HG03342 (cell line): ENCODE measurements at regions not wholly inside any gene's neighbourhood (a gene's known extent, or its start where the extent isn't known, plus 50 kb on each side); places are given as distances from the start of the nearest gene placed in this dataset.

Source experiments
- ATAC-seq: cut with Tn5 transposase; IDR thresholded peaks from one replicate; pipeline ENCODE4 v1.9.1; 2021; ENCODE audit warnings: mild to moderate bottlenecking, moderate library complexity; ENCODE audit not compliant: unreplicated experiment

DNA sequence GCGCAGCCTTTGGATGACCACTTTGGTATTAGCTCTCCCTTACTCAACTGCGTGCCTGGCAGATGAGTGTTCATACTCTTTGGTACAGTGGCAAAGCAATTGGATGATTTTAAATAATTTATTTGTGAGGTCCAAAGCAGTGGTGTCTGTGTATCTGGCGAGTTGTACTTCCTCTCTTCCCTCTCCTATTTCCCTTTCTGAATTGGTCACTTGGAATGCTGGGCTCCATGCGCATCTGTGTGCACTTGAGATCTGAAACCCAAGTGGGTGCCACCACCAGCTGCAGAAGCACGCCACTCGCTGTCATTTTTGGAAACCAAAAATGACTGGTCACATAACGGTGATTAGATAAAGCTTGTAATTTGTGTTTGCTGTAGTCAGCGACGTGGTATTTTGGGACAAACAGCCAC, 386.0 kb upstream of the KLF4 start:
- peak; percentile 36 for ATAC-seq

DNA sequence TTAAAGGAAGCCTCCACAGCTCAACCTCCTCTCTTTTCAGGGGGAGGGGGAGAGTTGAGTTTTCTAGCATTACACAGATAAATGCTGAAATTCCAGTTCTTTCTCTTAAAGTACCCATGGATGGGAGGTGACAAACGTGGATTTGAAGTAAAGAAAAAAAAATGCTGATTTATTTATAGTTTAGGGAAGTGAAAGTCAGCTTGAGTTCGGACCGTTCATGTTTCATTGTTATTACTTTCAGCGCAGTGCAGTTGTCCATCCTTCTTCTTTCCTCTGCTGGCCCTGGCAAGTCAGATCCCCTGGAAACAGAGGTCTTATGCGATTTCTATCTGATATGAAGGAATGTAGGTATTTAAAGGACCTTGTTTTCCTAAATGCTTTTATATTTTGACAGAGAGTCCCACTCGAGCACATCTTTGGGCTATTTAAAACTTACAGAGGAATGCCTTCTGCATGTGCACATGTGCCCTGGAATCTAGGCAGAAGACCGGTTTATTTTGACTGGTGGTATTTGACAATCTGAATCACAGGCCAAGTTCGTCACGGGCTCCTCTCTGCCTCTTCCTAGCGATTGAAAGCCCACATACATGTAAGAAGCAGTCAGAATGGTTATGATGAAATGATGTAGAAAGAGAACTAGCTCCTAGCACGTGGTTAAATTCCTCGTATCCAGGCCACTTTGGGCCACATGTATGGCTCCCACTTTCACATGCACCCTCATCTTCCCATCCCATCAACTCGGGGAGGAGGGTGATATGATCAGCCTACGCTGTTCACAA, 385.2 kb upstream of the KLF4 start:
- peak; percentile 75 for ATAC-seq

DNA sequence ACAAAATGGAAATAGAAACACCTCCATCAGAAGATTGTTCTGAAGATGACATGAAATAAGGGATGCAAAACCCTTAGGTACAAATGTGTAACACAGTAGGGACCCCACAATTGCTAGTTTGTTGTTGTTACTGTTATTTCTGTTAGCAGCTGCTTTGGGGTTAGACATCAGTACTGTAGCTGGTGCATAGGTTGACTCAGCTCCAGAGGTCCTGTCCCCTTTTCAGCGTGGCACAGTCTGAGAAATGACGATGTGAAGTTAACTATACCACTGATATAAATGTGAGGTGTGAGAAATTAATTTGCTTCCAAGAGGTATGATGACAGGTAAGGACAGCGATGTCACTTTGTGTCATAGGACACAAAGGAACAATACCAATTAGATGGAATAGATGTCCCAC, 384.6 kb upstream of the KLF4 start:
- peak; percentile 39 for ATAC-seq

DNA sequence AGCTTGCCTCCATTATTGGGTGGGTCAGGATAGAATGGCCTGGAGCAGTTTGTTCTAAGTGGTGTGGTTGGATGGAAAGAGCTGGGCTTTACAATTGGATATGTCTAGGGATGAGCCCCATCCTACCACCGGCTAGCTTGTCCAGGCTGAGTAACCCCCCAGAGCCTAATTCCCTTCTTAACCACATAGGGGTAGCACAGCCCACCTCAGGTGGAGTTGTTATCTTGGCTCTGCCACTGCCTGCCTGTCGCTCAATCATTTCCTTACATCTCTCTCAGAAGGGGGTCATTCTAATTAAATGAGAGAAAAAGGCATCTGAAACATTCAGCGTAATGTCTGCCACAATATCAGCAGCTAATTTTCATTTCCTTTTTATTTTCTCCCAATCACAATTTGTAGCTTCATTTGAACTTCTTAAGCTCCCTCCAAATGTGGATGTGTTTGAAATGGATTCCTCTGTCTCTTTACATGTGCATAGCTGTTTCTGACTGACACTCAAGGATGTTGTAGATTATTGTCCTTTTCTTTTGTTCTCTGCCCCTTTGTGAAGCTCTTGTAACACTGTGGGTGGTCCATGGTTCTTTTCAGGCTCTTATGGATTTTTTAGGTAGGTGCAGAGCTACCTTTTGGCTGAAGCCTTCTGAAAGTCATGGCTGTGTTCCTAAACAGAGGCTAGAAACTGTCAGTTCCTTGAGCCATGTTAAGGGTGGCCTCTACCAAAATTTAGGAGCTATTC, 383.1 kb upstream of the KLF4 start:
- no peak for ATAC-seq

DNA sequence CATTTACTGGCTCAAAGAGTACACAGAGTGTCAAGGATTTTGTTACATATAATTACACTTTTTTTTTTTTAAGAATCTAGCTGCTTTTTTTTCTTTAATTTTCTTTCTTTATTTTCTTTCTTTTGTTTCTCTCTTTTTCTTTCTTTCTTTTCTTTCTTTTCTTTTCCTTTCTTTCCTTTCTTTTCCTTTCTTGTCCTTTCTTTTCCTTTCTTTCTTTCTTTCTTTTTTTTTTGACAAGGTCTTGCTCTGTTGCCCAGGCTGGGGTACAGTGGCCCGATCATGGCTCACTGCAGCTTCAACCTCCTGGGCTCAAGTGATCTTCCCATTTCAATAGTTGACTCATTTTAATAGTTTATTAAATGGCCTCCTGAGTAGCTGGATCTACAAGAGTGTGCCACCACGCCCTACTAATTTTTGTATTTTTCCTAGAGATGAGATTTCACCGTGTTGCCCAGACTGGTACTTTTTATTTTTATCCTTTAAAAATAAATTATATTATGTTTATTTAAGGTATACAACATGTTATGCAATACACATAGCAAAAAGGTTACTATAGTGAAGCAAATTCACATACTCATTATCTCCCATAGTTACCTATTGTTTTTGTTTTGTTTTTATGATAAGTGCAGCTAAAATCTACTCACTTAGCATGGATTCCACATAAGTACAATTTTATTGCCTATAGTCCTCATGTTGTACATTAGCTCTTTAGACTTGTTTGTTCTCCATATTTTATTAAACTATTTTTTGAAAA, 381.5 kb upstream of the KLF4 start:
- ATAC-seq = no peak

DNA sequence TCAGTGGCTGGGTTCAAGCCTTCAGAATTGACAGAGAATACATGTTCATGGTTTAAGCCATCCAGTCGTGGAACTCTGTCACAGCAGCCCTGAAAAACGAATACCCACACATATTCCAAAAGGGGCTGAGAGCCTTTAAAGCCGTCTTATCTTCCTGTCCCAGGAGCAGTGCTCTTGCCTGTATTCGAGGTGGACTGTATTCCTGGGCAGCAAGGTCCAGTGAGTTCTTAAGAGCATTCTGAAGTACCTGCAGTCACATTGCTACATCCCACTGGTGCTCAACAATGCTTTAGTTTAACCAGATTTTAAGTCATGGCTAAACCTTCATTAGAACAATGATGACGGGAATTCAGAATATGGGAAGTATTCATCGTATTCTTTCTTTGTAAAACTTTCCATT, 380.7 kb upstream of the KLF4 start:
- ATAC-seq = no peak

DNA sequence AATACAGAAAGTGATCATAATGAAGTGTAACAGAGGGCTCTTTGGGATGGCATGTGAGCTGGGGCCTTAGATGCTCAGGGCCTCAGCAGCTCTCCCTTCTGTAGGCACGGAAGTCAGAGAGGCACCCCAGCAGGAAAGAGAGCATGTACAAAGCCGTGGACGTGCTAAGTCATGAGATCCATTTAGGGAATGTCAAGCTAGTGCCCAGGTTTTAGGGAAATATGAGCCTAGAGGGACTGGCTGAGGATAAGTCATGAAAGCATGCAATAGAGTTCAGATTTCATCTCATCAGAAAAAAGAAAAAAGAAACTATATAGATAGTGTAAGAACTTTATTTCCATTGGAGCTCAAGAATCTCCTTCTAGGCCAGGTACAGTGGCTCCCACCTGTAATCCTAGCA, 379.5 kb upstream of the KLF4 start:
- ATAC-seq = no peak

DNA sequence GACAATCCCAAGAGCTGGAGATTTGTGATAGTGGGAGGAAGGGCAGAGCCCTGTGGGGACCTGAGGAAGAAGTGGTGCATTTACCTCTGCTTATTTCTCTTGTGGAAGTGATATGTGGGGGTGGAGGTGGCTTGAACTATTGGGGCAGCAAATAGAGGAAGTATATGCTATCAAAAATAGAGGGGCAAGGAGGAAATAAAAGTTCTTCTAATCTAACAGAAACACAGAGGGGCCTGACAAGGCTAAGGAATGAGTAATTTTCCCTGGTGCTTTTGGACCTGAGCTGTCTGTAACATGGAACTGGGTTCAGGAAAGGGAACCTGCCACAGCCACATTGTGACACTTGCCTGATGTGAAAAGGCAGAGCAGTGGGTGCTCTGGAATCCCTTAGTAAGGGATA, 378.6 kb upstream of the KLF4 start:
- no peak for ATAC-seq

DNA sequence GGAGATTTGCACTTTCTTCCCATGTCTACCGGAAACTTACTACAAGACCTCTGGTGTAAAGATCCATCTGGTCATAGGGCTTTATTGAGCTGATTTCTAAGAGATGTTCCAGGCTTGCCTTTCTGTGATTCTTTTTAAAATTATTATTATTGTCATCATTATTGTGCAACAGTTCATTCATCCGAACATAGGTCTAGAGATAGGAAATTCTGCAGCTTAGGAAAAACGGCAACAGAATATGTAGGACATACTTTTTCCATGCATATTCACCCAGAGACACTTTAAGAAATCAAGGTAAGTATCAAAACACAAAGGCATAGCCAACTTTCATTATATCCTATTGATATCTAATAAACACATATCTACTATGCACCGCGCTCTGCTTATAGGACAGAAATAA, 378.2 kb upstream of the KLF4 start:
- ATAC-seq = no peak

DNA sequence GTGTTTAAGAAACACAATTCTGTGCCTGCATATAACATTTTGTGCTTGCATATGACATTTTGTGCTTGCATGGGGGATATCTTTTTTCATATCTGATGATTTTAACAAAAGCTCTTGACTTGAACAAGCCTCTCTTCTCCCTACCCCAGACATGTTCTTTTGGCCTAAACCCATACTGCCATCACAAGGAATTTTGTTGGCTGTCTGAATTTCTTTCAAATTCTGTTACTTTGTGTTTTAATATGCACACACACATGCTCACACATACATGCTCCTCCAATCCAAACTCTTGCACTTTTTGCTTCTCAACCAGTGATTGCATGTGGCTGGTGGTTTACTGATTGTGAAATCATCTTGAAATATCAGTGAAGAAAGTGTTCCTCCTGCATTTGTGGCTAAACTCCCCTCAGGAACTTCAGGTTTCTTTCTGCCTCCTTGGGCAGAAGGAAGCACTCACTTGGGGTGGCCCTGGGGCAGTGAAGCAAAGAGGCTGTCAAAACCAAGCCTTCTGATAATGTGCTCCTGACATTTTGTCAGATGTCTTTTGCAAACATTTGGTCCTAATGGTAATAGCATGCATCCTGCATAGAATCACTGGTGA, 377.2 kb upstream of the KLF4 start:
- ATAC-seq = no peak

DNA sequence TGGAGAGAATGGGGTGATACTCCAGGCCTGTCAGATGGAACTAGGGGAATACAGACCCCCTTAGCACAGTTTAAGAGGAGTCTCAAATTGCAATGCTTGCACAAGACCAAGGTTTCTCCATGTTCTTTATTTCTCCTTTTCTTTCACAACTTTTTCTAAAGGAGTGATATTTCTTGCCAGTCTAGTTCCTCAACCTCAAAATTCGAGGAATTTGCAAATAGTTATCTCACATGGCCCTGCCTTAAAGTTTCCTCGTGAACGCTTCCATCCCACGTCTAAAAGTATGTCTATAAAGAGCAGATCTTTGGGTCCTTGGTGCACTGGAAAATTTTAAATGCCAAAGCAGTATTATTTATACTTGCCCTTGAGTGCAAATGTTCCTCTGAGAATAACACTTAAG, 373.8 kb upstream of the KLF4 start:
- ATAC-seq = no peak

DNA sequence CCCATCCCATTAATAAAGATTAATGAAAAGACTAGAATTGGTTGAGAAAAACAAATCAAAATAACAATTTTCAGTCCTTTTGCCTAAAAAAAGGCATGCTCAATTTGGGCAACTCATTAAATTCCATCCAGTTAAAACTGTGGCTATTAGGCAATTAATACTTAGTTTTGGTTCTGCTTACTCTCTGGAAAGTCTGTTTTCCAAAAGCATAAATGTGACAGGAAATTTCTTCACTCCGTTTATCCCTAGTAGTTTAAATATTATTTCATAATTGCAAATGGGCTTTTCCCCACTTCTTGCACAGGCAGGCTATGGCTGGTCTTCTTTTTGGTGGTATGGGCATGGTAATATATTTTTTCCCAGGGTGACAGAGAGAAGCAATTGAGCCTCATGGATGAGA, 373.3 kb upstream of the KLF4 start:
- ATAC-seq = no peak

DNA sequence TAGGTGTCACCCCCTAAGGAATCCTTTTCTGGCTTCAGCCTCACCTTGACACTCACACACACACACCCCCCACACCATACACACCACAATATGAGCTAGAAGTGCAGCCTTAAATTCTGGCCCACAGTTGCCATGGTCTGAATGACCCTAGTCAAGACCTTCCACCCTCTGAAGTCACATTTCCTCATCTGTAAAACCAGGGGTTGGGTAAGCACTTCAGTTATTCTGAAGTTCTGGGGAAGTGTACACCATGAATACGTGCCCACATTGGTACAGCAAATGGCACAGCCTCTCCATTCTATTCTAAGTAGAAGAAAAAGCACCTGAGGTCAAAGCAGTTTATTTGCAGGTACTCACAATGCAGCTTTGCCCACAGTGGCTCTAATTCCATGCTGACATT, 372.8 kb upstream of the KLF4 start:
- no peak for ATAC-seq

DNA sequence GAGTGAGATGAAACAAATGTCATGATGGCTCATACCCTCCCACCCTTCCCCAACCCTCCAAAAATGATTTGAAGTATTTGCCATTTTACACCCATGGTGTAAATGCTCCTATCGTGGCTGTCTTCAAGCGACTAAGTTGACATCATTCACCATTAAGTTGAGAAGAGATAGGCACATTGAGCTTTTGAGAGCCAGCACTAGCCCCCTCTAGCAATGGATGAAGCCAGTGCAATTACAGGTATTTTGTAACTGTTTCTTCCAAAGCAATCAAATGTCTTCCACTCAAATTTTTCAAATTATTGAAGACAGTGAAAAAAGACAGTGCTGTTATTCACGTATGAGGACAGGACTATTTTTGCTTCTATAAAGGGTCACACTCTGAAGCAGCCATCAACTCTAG, 371.5 kb upstream of the KLF4 start:
- ATAC-seq = no peak

DNA sequence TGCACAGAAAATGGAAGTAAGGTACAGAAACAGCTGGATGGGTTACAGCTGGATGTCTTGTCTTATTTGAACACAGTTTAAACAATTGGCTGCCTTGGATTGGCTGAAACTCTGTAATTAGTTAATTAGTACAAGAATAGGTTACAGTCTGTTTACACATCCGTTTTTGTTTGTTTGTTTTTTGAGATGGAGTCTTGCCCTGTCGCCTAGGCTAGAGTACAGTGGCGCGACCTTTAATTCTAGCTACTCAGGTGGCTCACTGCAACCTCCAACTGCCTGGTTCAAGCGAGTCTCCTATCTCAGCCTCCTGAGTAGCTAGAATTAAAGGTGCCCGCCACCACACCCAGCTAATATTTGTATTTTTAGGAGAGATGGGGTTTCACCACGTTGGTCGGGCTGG, 368.7 kb upstream of the KLF4 start:
- ATAC-seq = no peak

DNA sequence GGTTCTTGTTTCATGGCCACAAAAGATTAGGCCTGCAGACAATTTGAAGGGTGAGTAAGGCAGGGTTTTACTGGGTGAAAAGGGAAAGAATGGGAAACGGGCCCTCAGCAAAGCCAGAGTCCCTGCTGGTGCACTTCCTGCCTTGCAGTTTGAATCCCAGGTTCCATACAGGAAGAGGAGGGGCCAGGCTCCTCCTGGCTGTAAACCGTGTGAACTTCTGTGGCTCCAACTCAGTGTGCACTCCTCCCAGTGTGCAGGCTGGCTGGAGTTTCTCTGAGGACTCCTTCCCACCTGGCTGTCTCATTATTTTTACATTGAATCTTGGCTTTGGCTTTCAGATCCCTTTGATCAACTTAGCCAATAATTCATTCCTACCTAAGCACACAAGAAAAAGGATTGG, 367.1 kb upstream of the KLF4 start:
- ATAC-seq = no peak

DNA sequence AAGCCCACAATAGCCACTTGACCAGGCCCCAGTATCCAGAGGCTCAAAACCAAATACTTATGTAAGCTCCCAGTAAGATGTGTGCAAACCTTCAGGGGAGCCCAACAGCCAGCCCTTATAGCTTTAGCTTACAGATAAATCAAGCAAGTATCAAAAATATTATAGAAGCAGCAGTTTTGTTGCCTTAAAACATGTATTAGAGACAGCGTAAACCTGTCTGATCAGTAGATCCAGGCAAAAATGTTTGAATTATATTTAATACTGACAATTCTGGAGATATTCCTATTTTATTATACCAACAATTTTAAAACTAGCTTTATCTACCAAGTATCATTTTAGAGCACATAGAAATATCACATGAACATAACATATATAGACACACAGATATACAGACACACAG, 365.6 kb upstream of the KLF4 start:
- ATAC-seq = no peak

DNA sequence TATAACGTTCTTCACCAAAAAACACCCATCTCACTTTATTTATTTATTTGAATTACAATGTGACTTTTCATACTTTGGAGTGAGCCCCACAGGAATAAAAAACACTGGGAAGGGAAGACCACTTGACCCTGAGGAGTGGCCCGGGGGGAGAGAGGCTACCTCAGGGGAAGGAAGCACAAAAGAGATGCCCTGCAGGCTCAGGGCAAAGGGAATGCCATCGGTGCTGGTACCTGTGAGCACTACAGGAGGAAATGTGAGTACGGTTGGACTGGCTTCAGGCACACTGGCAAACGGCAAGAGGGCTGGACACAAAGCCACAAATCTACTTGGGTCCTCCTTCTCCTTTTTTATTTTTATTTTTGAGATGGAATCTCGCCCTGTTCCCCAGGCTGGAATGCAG, 363.9 kb upstream of the KLF4 start:
- ATAC-seq = no peak

DNA sequence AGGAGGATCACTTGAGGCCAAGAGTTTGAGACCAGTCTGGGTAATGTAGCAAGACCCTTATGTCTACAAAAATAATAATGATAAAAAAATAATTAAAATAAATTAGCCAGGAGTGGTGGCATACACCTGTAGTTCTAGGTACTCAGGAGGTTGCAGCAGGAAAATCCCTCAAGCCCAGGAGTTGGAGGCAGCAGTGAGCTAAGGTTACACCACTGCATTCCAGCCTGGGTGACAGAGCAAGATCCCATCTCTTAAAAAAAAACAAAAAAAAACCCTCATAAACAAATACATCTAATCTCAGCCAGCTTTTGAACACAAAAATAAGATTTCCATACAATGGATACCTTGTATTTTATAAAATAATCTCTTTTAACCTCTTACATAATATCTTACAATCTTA, 363.3 kb upstream of the KLF4 start:
- ATAC-seq = no peak

DNA sequence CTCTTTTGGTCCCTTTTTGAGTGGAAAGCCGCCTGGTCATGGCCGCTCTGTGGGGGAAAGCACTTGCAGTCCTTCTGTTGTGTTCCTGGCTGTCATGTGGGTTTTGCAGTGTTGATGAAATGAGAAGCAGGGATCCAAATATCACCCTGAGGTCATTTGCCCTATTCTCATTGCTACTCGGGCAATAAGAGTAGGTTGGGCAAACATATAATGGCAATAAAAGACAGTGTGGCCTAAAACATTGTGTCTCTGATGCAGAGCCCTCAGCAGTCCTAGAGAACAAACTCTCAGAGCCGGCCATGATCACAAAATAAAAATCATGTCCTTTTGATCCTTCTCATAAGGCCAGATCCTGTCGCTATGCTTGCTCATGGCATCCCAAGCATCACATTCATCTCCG, 361.1 kb upstream of the KLF4 start:
- ATAC-seq = no peak
